ENCODE measurements at regions not wholly inside any gene's neighbourhood (a gene's known extent, or its start where the extent isn't known, plus 50 kb on each side); places are given as distances from the start of the nearest gene placed in this dataset.

DNA sequence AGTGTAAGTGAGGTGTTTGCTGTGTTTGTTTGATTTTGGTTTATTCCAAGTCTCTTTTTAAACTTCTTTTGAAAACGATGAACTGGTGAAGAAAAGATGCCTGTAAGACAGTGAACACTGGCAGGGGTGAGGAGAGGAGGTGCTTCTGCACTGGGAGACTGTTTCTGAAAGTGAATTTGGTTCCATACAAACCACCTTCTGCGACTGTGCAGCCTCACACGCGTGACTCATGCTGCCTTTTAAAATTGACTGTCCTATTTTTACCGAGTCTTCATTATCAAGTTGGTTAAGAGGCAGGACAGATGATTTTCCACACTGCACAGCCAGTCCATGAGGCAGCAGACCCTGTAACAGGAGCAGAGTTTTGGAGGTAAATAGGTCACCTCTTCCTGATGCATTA is 340.6 kb downstream of the MTRR start:
- Histone ChIP-seq H3K9me2 (replicated peaks; ENCODE audit: insufficient read depth, low read length) (no peaks in the 10 kb centered on the region), H3K27me3 (ENCODE audit: low read length) (no peaks in the 10 kb centered on the region), H3K9me3 (ENCODE audit: insufficient read depth, low read length) (no peaks in the 10 kb centered on the region), H3K36me3 (ENCODE audit: low read length) (no peaks in the 10 kb centered on the region), H2AFZ (ENCODE audit: low read depth, low read length, severe bottlenecking) (no peak overlapping the region), H3K27ac (ENCODE audit: low read depth, low read length) (no peak overlapping the region), H4K20me1 (ENCODE audit: low read depth, low read length) (no peaks in the 10 kb centered on the region), H3F3A (ENCODE audit: insufficient read depth) (no peaks in the 10 kb centered on the region), H3K4me2 (ENCODE audit: low read depth, low read length, poor library complexity, severe bottlenecking) (no peak overlapping the region), H3K9ac (ENCODE audit: low read length) (no peak overlapping the region), H3K4me3 (ENCODE audit: insufficient read depth, low read length, poor library complexity, severe bottlenecking) (no peak overlapping the region), H3K79me2 (ENCODE audit: insufficient read depth, low read length) (no peaks in the 10 kb centered on the region)
- TF ChIP-seq, protein P1, sequence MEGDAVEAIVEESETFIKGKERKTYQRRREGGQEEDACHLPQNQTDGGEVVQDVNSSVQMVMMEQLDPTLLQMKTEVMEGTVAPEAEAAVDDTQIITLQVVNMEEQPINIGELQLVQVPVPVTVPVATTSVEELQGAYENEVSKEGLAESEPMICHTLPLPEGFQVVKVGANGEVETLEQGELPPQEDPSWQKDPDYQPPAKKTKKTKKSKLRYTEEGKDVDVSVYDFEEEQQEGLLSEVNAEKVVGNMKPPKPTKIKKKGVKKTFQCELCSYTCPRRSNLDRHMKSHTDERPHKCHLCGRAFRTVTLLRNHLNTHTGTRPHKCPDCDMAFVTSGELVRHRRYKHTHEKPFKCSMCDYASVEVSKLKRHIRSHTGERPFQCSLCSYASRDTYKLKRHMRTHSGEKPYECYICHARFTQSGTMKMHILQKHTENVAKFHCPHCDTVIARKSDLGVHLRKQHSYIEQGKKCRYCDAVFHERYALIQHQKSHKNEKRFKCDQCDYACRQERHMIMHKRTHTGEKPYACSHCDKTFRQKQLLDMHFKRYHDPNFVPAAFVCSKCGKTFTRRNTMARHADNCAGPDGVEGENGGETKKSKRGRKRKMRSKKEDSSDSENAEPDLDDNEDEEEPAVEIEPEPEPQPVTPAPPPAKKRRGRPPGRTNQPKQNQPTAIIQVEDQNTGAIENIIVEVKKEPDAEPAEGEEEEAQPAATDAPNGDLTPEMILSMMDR (IDR thresholded peaks at IDR 0.05; ENCODE audit: insufficient read depth, low read length, poor library complexity, severe bottlenecking): no peak
- TF ChIP-seq EZH2phosphoT487 (conservative IDR thresholded peaks at IDR 0.05; ENCODE audit: low read length): no peak

DNA sequence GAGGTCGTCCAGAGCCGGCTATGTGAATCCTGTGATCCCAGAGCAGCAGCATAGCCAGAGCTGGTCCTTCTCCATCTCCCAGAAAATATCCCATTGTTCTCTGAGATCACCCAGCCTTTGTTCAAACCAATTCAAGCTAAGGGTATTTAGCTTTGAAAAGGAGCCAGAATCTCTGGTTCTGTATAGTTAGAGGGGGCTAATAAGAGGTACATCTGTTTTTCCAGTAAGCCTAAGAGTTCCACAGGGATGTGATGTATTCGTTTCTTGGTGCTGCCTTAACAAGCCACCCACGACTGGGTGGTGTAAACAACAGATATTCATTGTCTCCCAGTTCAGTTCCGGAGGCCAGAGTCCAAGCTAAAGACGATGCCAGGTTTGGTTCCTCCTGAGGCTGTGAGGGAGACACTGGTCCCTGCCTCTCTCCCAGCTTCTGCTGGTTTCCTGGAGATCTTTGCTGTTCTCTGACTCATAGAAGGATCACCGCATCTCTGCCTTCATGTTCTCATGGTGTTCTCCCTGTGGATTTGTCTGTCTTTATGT is 344.8 kb downstream of the MTRR start:
- H3K9me3 ChIP-seq (ENCODE audit: insufficient read depth, low read length): no peaks in the 10 kb centered on the region
- H3K27ac ChIP-seq (ENCODE audit: low read depth, low read length): no peak overlapping the region
- no peak overlapping the region for H3K4me3 ChIP-seq (ENCODE audit: insufficient read depth, low read length, poor library complexity, severe bottlenecking)
- H3K9ac ChIP-seq (ENCODE audit: low read length): no peak overlapping the region
- no peaks in the 10 kb centered on the region for H3F3A ChIP-seq (ENCODE audit: insufficient read depth)
- H4K20me1 ChIP-seq (ENCODE audit: low read depth, low read length): no peaks in the 10 kb centered on the region
- H3K79me2 ChIP-seq (ENCODE audit: insufficient read depth, low read length): no peaks in the 10 kb centered on the region
- no peaks in the 10 kb centered on the region for H3K27me3 ChIP-seq (ENCODE audit: low read length)
- TF ChIP-seq, protein P1 (IDR thresholded peaks at IDR 0.05; ENCODE audit: insufficient read depth, low read length, poor library complexity, severe bottlenecking): no peak
- TF ChIP-seq EZH2phosphoT487 (conservative IDR thresholded peaks at IDR 0.05; ENCODE audit: low read length): no peak
- no peaks in the 10 kb centered on the region for H3K9me2 ChIP-seq (replicated peaks; ENCODE audit: insufficient read depth, low read length)
- H3K4me2 ChIP-seq (ENCODE audit: low read depth, low read length, poor library complexity, severe bottlenecking): no peak overlapping the region
- no peak overlapping the region for H2AFZ ChIP-seq (ENCODE audit: low read depth, low read length, severe bottlenecking)
- H3K36me3 ChIP-seq (ENCODE audit: low read length): no peaks in the 10 kb centered on the region

DNA sequence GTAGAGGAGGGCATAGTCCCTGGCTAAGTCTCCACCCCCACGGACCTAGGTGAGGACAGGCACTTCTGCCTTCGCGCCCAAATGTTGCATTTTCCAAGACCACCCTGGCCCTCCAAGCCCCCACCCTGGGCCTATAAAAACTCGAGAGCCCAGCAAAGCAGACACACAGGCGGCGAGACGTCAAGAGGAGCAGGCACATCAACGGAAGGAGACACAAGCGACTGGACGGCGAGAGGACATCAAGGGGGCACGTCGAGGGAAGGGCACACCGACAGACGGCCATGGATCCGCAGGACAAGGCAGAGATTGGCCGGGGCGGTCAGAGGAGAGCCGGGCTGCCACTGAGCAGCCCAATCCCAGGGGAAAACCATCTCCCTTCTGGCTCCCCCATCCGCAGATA is 348.0 kb downstream of the MTRR start:
- no peak overlapping the region for H2AFZ ChIP-seq (ENCODE audit: low read depth, low read length, severe bottlenecking)
- no peaks in the 10 kb centered on the region for H3F3A ChIP-seq (ENCODE audit: insufficient read depth)
- H4K20me1 ChIP-seq (ENCODE audit: low read depth, low read length): no peaks in the 10 kb centered on the region
- H3K36me3 ChIP-seq (ENCODE audit: low read length): no peaks in the 10 kb centered on the region
- H3K4me2 ChIP-seq (ENCODE audit: low read depth, low read length, poor library complexity, severe bottlenecking): no peak overlapping the region
- TF ChIP-seq, protein P1 (IDR thresholded peaks at IDR 0.05; ENCODE audit: insufficient read depth, low read length, poor library complexity, severe bottlenecking): no peak
- TF ChIP-seq EZH2phosphoT487 (conservative IDR thresholded peaks at IDR 0.05; ENCODE audit: low read length): no peak
- no peaks in the 10 kb centered on the region for H3K79me2 ChIP-seq (ENCODE audit: insufficient read depth, low read length)
- H3K9me2 ChIP-seq (replicated peaks; ENCODE audit: insufficient read depth, low read length): no peaks in the 10 kb centered on the region
- no peak overlapping the region for H3K4me3 ChIP-seq (ENCODE audit: insufficient read depth, low read length, poor library complexity, severe bottlenecking)
- H3K9ac ChIP-seq (ENCODE audit: low read length): no peak overlapping the region
- H3K27me3 ChIP-seq (ENCODE audit: low read length): no peaks in the 10 kb centered on the region
- H3K9me3 ChIP-seq (ENCODE audit: insufficient read depth, low read length): no peaks in the 10 kb centered on the region
- H3K27ac ChIP-seq (ENCODE audit: low read depth, low read length): no peak overlapping the region
